ENCODE measurements at regions not wholly inside any gene's neighbourhood (a gene's known extent, or its start where the extent isn't known, plus 50 kb on each side); places are given as distances from the start of the nearest gene placed in this dataset.

- CTCF ChIA-PET, result interaction anchor here (0.7 kb wide), 1 partner anchor 102 kb away, joined by 3 read pairs; no protein-coding TSS in a partner anchor
These were observed 110.7 kb downstream of the MFAP3L start for GRCh38 chr4:169915545-169915944.

GRCh38 chr4:169914866-169915265, 111.3 kb downstream of the MFAP3L start:
- no peak overlapping the region for H3K9ac ChIP-seq (ENCODE audit: low read length)
- peaks cover 0 to 17% (median 8%) of the 10 kb centered on the region in 3 donors for H3K9me3 ChIP-seq (ENCODE audit: control extremely low read depth in 1 of 3, control insufficient read depth in 2 of 3, insufficient read depth in 1 of 3, low read length in 2 of 3)
- no peak overlapping the region for H3K4me2 ChIP-seq (replicated peaks; ENCODE audit: low read depth, low read length, poor library complexity, severe bottlenecking)
- H3K36me3 ChIP-seq (replicated peaks in 1 of 2; ENCODE audit: control extremely low read depth in 1 of 2, control insufficient read depth in 1 of 2, extremely low read depth in 1 of 2, insufficient read depth in 2 of 2, low read length in 1 of 2), result no peaks in the 10 kb centered on the region
- H3K4me1 ChIP-seq (ENCODE audit: control insufficient read depth in 2 of 2, insufficient read depth in 2 of 2, low read length in 2 of 2), result no peaks in the 10 kb centered on the region
- H3K27me3 ChIP-seq (replicated peaks in 1 of 4; ENCODE audit: control extremely low read depth in 1 of 4, control insufficient read depth in 3 of 4, insufficient read depth in 4 of 4, low read length in 3 of 4), result no peaks in the 10 kb centered on the region
- H3K9me3 Mint-ChIP-seq (ENCODE audit: insufficient read depth), result peaks cover 6% of the 10 kb centered on the region
- no peaks in the 10 kb centered on the region for H3K79me2 ChIP-seq (ENCODE audit: control insufficient read depth, insufficient read depth, low read length)
- ATAC-seq (ENCODE audit: low read depth), result no peak
- no peak overlapping the region for H3K4me3 ChIP-seq (ENCODE audit: control extremely low read depth in 1 of 5, extremely low read depth in 1 of 5, insufficient read depth in 1 of 5, low read depth in 2 of 5, low read length in 4 of 5)
- H3K27ac Mint-ChIP-seq, result no peak overlapping the region
- POLR2A ChIA-PET, result no interaction called here
- 85% methylated on average over 2 of the region's 3 CpGs for WGBS (ENCODE audit: insufficient coverage)
- H3K27ac ChIP-seq (ENCODE audit: low read length in 2 of 2), result no peak overlapping the region
- intact Hi-C loops (cut with micrococcal nuclease), result no loop called here
- no peaks in the 10 kb centered on the region for H3K4me1 Mint-ChIP-seq
- CTCF ChIA-PET, result interaction anchor here (0.7 kb wide), 1 partner anchor 102 kb away, joined by 3 read pairs; no protein-coding TSS in a partner anchor
- DNase-seq, result no peak
- H3K27me3 Mint-ChIP-seq, result no peaks in the 10 kb centered on the region
- TF ChIP-seq CTCF (IDR thresholded peaks at IDR 0.05), result no peak
- TF ChIP-seq EZH2 (IDR thresholded peaks at IDR 0.05; ENCODE audit: borderline replicate concordance, insufficient read depth, low read depth, low read length, poor library complexity, severe bottlenecking), result no peak
- no peaks in the 10 kb centered on the region for H4K20me1 ChIP-seq (ENCODE audit: control insufficient read depth, insufficient read depth, low read length, poor library complexity, severe bottlenecking)
- no peak overlapping the region for H2AFZ ChIP-seq (ENCODE audit: insufficient read depth, low read depth, low read length, poor library complexity, severe bottlenecking)
- no peak overlapping the region for H3K4me3 Mint-ChIP-seq

More at GRCh38 chr4:169915545-169915944, 110.7 kb downstream of the MFAP3L start:
- no peak overlapping the region for H2AFZ ChIP-seq (ENCODE audit: insufficient read depth, low read depth, low read length, poor library complexity, severe bottlenecking)
- H3K4me1 ChIP-seq (ENCODE audit: control insufficient read depth in 2 of 2, insufficient read depth in 2 of 2, low read length in 2 of 2), result no peaks in the 10 kb centered on the region
- no peak overlapping the region for H3K4me2 ChIP-seq (replicated peaks; ENCODE audit: low read depth, low read length, poor library complexity, severe bottlenecking)
- no peaks in the 10 kb centered on the region for H3K4me1 Mint-ChIP-seq
- H3K36me3 ChIP-seq (replicated peaks in 1 of 2; ENCODE audit: control extremely low read depth in 1 of 2, control insufficient read depth in 1 of 2, extremely low read depth in 1 of 2, insufficient read depth in 2 of 2, low read length in 1 of 2), result no peaks in the 10 kb centered on the region
- WGBS (ENCODE audit: insufficient coverage), result 94% methylated on average over 2 of the region's 5 CpGs
- no peaks in the 10 kb centered on the region for H3K27me3 Mint-ChIP-seq
- POLR2A ChIA-PET, result no interaction called here
- no peak overlapping the region for H3K27ac Mint-ChIP-seq
- H3K79me2 ChIP-seq (ENCODE audit: control insufficient read depth, insufficient read depth, low read length), result no peaks in the 10 kb centered on the region
- no peak overlapping the region for H3K27ac ChIP-seq (ENCODE audit: low read length in 2 of 2)
- peaks cover 6% of the 10 kb centered on the region for H3K9me3 Mint-ChIP-seq (ENCODE audit: insufficient read depth)
- H3K27me3 ChIP-seq (replicated peaks in 1 of 4; ENCODE audit: control extremely low read depth in 1 of 4, control insufficient read depth in 3 of 4, insufficient read depth in 4 of 4, low read length in 3 of 4), result no peaks in the 10 kb centered on the region
- H3K4me3 ChIP-seq (ENCODE audit: control extremely low read depth in 1 of 5, extremely low read depth in 1 of 5, insufficient read depth in 1 of 5, low read depth in 2 of 5, low read length in 4 of 5), result no peak overlapping the region
- TF ChIP-seq CTCF (IDR thresholded peaks at IDR 0.05) (no peak), EZH2 (IDR thresholded peaks at IDR 0.05; ENCODE audit: borderline replicate concordance, insufficient read depth, low read depth, low read length, poor library complexity, severe bottlenecking) (no peak)
- intact Hi-C loops (cut with micrococcal nuclease), result no loop called here
- H3K9ac ChIP-seq (ENCODE audit: low read length), result no peak overlapping the region
- no peaks in the 10 kb centered on the region for H4K20me1 ChIP-seq (ENCODE audit: control insufficient read depth, insufficient read depth, low read length, poor library complexity, severe bottlenecking)
- peaks cover 0 to 17% (median 8%) of the 10 kb centered on the region in 3 donors for H3K9me3 ChIP-seq (ENCODE audit: control extremely low read depth in 1 of 3, control insufficient read depth in 2 of 3, insufficient read depth in 1 of 3, low read length in 2 of 3)
- ATAC-seq (ENCODE audit: low read depth), result no peak
- DNase-seq, result no peak
- H3K4me3 Mint-ChIP-seq, result no peak overlapping the region
